Mesendoderm (in vitro differentiated cells): ENCODE measurements at regions not wholly inside any gene's neighbourhood (a gene's known extent, or its start where the extent isn't known, plus 50 kb on each side); places are given as distances from the start of the nearest gene placed in this dataset.
A peak's percentile ranks its signal among the peaks of the same experiment; 100 is the strongest.

ENCODE experiments used
- DNase-seq: peaks from one replicate; pipeline ENCODE4 v3.0.0; 2013
- H2AK5ac ChIP-seq: 2 replicates; pipeline ENCODE4 v1.6.1; 2013; ENCODE audit warnings: low read length, inconsistent platforms
- H2BK120ac ChIP-seq: 2 replicates; pipeline ENCODE4 v1.6.1; 2013; ENCODE audit warnings: low read depth, mild to moderate bottlenecking, low read length, moderate library complexity, mixed read lengths
- H2BK15ac ChIP-seq: replicated peaks from 2 replicates; pipeline ENCODE4 v1.6.1; 2013; ENCODE audit warnings: low read depth, mild to moderate bottlenecking, moderate library complexity
- H2BK5ac ChIP-seq: 2 replicates; pipeline ENCODE4 v1.6.1; 2013; ENCODE audit warnings: low read length, inconsistent platforms
- H3K18ac ChIP-seq: 2 replicates; pipeline ENCODE4 v1.6.1; 2013; ENCODE audit warnings: mild to moderate bottlenecking, low read length, mixed read lengths
- H3K23ac ChIP-seq: one replicate; pipeline ENCODE4 v1.6.1; 2013; ENCODE audit warnings: low read length
- H3K27ac ChIP-seq: 2 replicates; pipeline ENCODE4 v1.5.1; 2013; ENCODE audit warnings: low read depth, mild to moderate bottlenecking, inconsistent platforms, low read length, moderate library complexity
- H3K27me3 ChIP-seq: 2 replicates; pipeline ENCODE4 v1.6.1; 2013; ENCODE audit warnings: low read length, control low read depth, mild to moderate bottlenecking, inconsistent platforms; ENCODE audit not compliant: insufficient read depth, poor library complexity
- H3K36me3 ChIP-seq: 2 replicates; pipeline ENCODE4 v1.6.1; 2013; ENCODE audit warnings: low read length, inconsistent platforms; ENCODE audit not compliant: control insufficient read depth, insufficient read depth
- H3K4ac ChIP-seq: one replicate; pipeline ENCODE4 v1.6.1; 2013; ENCODE audit warnings: low read depth, mild to moderate bottlenecking, low read length, moderate library complexity
- H3K4me1 ChIP-seq: 2 replicates; pipeline ENCODE4 v1.6.1; 2013; ENCODE audit warnings: low read depth, low read length, inconsistent platforms; ENCODE audit not compliant: control insufficient read depth
- H3K4me2 ChIP-seq: 2 replicates; pipeline ENCODE4 v1.6.1; 2013; ENCODE audit warnings: low read length
- H3K4me3 ChIP-seq: 2 replicates; pipeline ENCODE4 v1.5.1; 2013; ENCODE audit warnings: mild to moderate bottlenecking, low read length
- H3K56ac ChIP-seq: one replicate; pipeline ENCODE4 v1.6.1; 2013; ENCODE audit warnings: low read length
- H3K79me1 ChIP-seq: 2 replicates; pipeline ENCODE4 v1.6.1; 2013; ENCODE audit warnings: low read length, inconsistent platforms
- H3K79me2 ChIP-seq: 2 replicates; pipeline ENCODE4 v1.6.1; 2013; ENCODE audit warnings: mild to moderate bottlenecking, low read length; ENCODE audit not compliant: control insufficient read depth, insufficient read depth
- H3K9ac ChIP-seq: 2 replicates; pipeline ENCODE4 v1.6.1; 2013; ENCODE audit warnings: low read length, inconsistent platforms
- H4K5ac ChIP-seq: one replicate; pipeline ENCODE4 v1.6.1; 2013; ENCODE audit warnings: low read length
- H4K8ac ChIP-seq: one replicate; pipeline ENCODE4 v1.6.1; 2013; ENCODE audit warnings: low read depth, mild to moderate bottlenecking, control low read depth, low read length, moderate library complexity
- WGBS: extraction: QIAGEN DNeasy Blood & Tissue Kit; methylation state at CpG from one replicate; pipeline ENCODE4 v1.1.7; 2013; ENCODE audit warnings: low lambda C conversion rate, missing lambda C conversion rate; ENCODE audit not compliant: insufficient coverage; ENCODE audit errors: extremely low coverage; 5-methylcytosine and 5-hydroxymethylcytosine counted together

GRCh38 chr2:204260162-204260877, 285.0 kb upstream of the PARD3B start:
- Histone ChIP-seq H2BK120ac (no peak overlapping the region), H3K4me2 (no peak overlapping the region), H2AK5ac (no peak overlapping the region), H3K4ac (no peak overlapping the region), H3K4me3 (no peak overlapping the region), H3K18ac (peak overlapping the region; percentile 95), H4K8ac (no peak overlapping the region), H3K79me1 (no peaks in the 10 kb centered on the region), H3K36me3 (no peaks in the 10 kb centered on the region), H2BK15ac (no peak overlapping the region), H3K9ac (peak overlapping the region; percentile 46), H3K4me1 (peaks cover 10% of the 10 kb centered on the region), H4K5ac (no peak overlapping the region), H3K56ac (peak overlapping the region; percentile 75), H3K79me2 (no peaks in the 10 kb centered on the region), H2BK5ac (peak overlapping the region; percentile 70), H3K27ac (no peak overlapping the region), H3K23ac (no peak overlapping the region), H3K27me3 (no peaks in the 10 kb centered on the region)
- no CpG with 5 or more reads among the region's 9 CpGs for WGBS
- DNase-seq = peak; percentile 92

GRCh38 chr2:204260901-204261300, 284.4 kb upstream of the PARD3B start:
- Histone ChIP-seq H3K4ac (no peak overlapping the region), H3K4me2 (no peak overlapping the region), H3K36me3 (no peaks in the 10 kb centered on the region), H4K5ac (no peak overlapping the region), H3K9ac (no peak overlapping the region), H3K56ac (no peak overlapping the region), H3K23ac (no peak overlapping the region), H3K79me2 (no peaks in the 10 kb centered on the region), H3K4me1 (peaks cover 10% of the 10 kb centered on the region), H4K8ac (no peak overlapping the region), H3K79me1 (no peaks in the 10 kb centered on the region), H2BK120ac (no peak overlapping the region), H3K27me3 (no peaks in the 10 kb centered on the region), H2BK15ac (no peak overlapping the region), H3K27ac (no peak overlapping the region), H2AK5ac (no peak overlapping the region), H3K18ac (no peak overlapping the region), H3K4me3 (no peak overlapping the region), H2BK5ac (no peak overlapping the region)
- peak; percentile 37 for DNase-seq
- WGBS = no CpG with 5 or more reads among the region's 2 CpGs

- Histone ChIP-seq H3K27ac (no peak overlapping the region), H2BK15ac (peak overlapping the region; percentile 23), H3K9ac (no peak overlapping the region), H3K27me3 (no peaks in the 10 kb centered on the region), H2BK120ac (peak overlapping the region; percentile 6), H3K4me2 (no peak overlapping the region), H3K79me2 (no peaks in the 10 kb centered on the region), H3K56ac (peak overlapping the region; percentile 26), H3K18ac (peak overlapping the region; percentile 45), H4K5ac (no peak overlapping the region), H3K79me1 (no peaks in the 10 kb centered on the region), H3K23ac (no peak overlapping the region), H3K36me3 (no peaks in the 10 kb centered on the region), H3K4ac (no peak overlapping the region), H4K8ac (no peak overlapping the region), H3K4me1 (peaks cover 10% of the 10 kb centered on the region), H3K4me3 (no peak overlapping the region), H2BK5ac (no peak overlapping the region), H2AK5ac (no peak overlapping the region)
- WGBS = no CpG with 5 or more reads among the region's 4 CpGs
- DNase-seq = no peak
Observed at GRCh38 chr2:204261846-204262245, 283.4 kb upstream of the PARD3B start.

- H3K4me2 ChIP-seq = no peak overlapping the region
- no peaks in the 10 kb centered on the region for H3K79me1 ChIP-seq
- H3K23ac ChIP-seq = no peak overlapping the region
- peak overlapping the region; percentile 3 for H3K9ac ChIP-seq
- DNase-seq = peak; percentile 93
- H3K36me3 ChIP-seq = no peaks in the 10 kb centered on the region
- H3K27me3 ChIP-seq = no peaks in the 10 kb centered on the region
- H2BK120ac ChIP-seq = peak overlapping the region; percentile 36
- peak overlapping the region; percentile 86 for H3K18ac ChIP-seq
- H3K4ac ChIP-seq = peak overlapping the region; percentile 93
- peak overlapping the region; percentile 66 for H4K8ac ChIP-seq
- no peak overlapping the region for H4K5ac ChIP-seq
- no peak overlapping the region for H2AK5ac ChIP-seq
- no peak overlapping the region for H2BK15ac ChIP-seq
- peaks cover 10% of the 10 kb centered on the region for H3K4me1 ChIP-seq
- peak overlapping the region; percentile 86 for H3K27ac ChIP-seq
- no peaks in the 10 kb centered on the region for H3K79me2 ChIP-seq
- H2BK5ac ChIP-seq = peak overlapping the region; percentile 68
- H3K56ac ChIP-seq = peak overlapping the region; percentile 77
- no peak overlapping the region for H3K4me3 ChIP-seq
- no CpG with 5 or more reads among the region's 16 CpGs for WGBS
Observed at GRCh38 chr2:204264085-204264553, 281.2 kb upstream of the PARD3B start.

DNA sequence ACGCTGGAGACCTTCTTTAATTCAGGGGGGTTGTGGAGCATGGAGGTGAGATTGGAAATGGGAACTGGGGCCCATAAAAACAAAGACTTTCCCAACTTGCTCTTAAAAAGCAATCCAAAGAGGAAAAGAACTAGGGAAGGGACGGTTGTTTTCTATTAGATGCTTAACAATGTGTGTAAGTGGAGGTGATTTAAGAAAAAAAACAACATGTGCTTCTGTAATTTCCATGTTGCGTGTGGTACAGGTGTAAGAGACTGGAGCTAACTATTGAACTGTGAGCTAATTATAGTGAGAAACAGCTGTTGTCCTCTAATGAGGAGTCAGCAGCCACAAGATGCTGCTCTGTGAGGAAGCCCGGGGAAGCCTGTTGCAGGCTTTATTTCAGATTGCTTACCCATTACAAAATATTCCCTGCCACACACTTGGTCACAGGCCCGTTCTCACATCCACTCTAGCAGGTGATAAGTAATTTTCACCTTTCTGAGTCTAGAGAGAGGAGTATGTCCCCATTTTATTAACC, 280.6 kb upstream of the PARD3B start:
- peak overlapping the region; percentile 86 for H3K27ac ChIP-seq
- no peak overlapping the region for H3K4me2 ChIP-seq
- H2AK5ac ChIP-seq = no peak overlapping the region
- peak overlapping the region; percentile 97 for H2BK15ac ChIP-seq
- no peaks in the 10 kb centered on the region for H3K79me2 ChIP-seq
- H3K79me1 ChIP-seq = no peaks in the 10 kb centered on the region
- WGBS = no CpG with 5 or more reads among the region's 5 CpGs
- DNase-seq = no peak
- H3K23ac ChIP-seq = no peak overlapping the region
- H4K5ac ChIP-seq = no peak overlapping the region
- peak overlapping the region; percentile 14 for H4K8ac ChIP-seq
- H3K4me3 ChIP-seq = no peak overlapping the region
- H3K4ac ChIP-seq = peak overlapping the region; percentile 93
- H3K18ac ChIP-seq = peak overlapping the region; percentile 71
- no peaks in the 10 kb centered on the region for H3K36me3 ChIP-seq
- peak overlapping the region; percentile 9 for H2BK5ac ChIP-seq
- H2BK120ac ChIP-seq = peak overlapping the region; percentile 51
- H3K56ac ChIP-seq = peak overlapping the region; percentile 40
- peak overlapping the region; percentile 3 for H3K9ac ChIP-seq
- peaks cover 10% of the 10 kb centered on the region for H3K4me1 ChIP-seq
- no peaks in the 10 kb centered on the region for H3K27me3 ChIP-seq
